HG03196 (cell line): ENCODE measurements at regions not wholly inside any gene's neighbourhood (a gene's known extent, or its start where the extent isn't known, plus 50 kb on each side); places are given as distances from the start of the nearest gene placed in this dataset.
"Not testable (repeated sequence)": the region's sequence is repeated elsewhere in the genome, so short reads cannot be mapped to it uniquely, and the experiment has no call there.

Experiments
- ATAC-seq: cut with Tn5 transposase; IDR thresholded peaks from one replicate; pipeline ENCODE4 v1.9.1; 2021; ENCODE audit not compliant: unreplicated experiment

- no peak for ATAC-seq
Observed at GRCh38 chr10:17538941-17539340, 78.2 kb downstream of the HACD1 start.

- no peak for ATAC-seq
Observed at GRCh38 chr10:17537281-17537680, 79.9 kb downstream of the HACD1 start.

DNA sequence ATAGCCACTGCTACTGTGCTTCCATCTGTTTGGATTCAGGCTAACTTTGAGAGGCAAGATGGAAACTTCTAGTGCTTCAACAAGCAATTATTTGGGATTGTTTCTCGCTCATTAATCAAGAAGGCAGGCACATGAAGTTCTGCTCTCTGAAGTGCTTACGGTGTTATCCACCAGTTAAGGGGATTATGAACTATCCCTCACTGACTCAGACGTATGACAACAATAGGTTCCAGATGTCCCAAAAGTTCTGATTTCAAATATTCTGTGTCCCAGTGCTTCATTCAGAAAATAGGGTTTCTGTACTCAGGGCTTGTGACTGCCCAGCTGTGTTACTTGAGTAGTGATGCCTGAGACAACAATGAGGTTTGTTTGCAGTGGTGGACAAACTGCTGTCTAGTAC lies 81.0 kb downstream of the HACD1 start:
- no peak for ATAC-seq

DNA sequence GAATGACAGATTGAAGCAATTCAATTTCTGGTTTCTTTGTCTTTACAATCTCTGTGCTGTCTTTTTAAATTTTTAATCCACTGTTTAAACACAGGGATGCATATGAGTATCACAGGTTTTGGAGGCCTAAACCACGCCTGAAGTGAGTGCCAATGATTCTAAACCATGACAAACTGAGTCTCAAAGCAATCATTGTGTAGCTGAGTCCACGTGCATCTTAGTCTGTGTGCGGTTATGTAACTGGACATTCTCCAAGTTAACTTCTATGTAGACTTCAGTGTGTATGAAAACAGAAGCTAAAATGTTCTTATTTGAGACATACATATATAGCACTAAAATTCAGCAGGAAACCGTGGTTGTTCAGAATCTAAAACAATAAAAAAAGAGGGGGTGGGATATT lies 79.3 kb upstream of the ST8SIA6 start:
- no peak for ATAC-seq

- no peak for ATAC-seq
Observed at GRCh38 chr10:17528306-17528862, 74.0 kb upstream of the ST8SIA6 start.

DNA sequence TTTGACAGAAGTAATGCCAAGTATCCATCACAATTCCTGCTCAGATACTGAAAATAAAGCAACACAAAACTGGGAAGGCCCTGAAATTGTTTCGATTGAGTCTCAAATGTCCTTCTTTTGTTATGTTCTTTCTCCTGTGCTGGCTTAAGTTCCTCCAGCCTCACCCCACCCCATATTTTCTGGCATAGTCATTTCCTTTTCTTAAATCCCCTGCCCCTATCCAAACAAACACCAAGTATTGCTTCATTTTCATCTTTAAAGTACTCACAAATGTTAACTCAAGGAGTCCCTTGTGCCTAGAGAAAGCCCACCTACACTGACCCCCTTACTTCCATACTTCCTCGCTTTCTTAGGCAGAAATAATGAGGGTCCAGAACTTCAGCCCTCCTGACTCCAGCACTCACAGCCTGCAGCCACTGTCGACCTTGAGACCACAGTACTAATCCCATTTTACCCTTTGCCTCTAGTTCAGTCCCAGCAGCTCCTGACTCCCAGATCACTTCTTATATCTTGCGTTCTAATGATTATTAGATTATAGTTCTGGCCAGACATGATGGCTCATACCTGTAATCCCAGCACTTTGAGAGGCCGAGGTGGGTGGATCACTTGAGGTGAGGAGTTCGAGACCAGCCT lies 73.2 kb upstream of the ST8SIA6 start:
- ATAC-seq, result no peak

- ATAC-seq, result not testable (repeated sequence)
Observed at GRCh38 chr10:17526571-17526970, 72.2 kb upstream of the ST8SIA6 start.

- no peak for ATAC-seq
Observed at GRCh38 chr10:17523917-17524316, 69.5 kb upstream of the ST8SIA6 start.

- no peak for ATAC-seq
Observed at GRCh38 chr10:17523246-17523753, 68.9 kb upstream of the ST8SIA6 start.

DNA sequence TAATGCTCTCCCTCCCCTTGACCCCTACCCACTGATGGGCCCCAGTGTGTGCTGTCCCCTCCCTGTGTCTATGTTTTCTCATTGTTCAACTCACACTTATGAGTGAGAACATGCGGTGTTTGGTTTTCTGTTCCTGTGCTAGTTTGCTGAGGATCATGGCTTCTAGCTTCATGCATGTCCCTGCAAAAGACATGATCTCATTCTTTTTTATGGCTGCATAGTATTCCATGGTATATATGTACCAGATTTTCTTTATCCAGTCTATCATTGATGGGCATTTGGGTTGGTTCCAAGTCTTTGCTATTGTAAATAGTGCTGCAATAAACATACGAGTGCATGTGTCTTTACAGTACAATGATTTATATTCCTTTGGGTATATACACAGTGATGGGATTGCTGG lies 67.9 kb upstream of the ST8SIA6 start:
- ATAC-seq, result not testable (repeated sequence)

DNA sequence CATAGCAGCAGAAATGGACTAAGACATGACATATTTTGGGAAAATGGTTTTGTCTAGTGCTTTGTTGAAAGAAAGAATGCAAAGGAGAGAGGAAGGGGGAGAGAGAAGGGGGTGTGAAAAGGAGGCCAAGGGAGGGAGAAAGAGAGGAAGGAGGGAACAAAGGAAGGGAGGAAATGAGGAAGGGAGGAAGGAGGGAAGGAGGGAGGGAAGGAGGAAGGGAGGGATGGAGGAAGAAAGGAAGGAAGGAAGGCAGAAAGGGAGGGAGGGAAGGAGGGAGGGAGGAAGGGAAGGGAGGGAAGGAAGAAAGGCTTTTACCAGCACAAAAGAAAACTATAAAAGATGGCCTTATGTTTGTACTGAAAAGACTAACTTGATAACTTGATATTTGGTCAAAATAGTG lies 65.1 kb upstream of the ST8SIA6 start:
- ATAC-seq, result no peak

DNA sequence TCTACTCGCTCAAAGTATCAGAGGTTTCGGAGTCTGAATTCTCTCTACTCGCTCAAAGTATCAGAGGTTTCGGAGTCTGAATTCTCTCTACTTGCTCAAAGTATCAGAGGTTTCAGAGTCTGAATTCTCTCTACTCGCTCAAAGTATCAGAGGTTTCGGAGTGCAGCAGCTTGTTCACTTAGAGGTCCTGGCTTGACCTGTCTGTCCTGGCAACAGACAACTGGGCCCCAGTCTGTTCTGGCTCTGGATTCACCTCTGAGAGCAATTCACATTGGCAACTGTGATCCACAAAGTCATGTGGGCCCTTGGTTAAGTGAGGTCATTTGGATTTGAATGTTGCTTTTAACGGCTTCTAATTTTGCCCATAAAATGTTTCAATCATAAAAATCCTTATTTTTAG lies 63.9 kb upstream of the ST8SIA6 start:
- no peak for ATAC-seq

DNA sequence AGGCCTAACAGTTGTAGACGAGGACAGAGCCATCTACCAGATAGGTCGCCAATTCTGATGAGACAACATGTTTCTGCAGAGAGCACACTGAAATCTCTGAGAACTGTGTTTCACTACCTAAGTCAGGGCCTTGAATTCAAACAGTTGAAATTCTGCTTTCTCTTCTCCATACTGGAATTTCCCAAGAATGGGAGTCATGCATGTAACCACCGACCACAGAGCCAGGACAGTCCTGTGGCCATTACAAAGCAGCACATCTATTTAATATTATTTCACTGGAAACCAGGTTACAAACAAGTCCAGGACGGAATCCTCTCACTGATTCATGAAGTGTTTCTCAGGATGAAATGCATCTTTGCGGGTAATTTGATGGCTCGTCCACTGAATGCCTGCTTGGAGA lies 62.0 kb upstream of the ST8SIA6 start:
- ATAC-seq, result no peak

DNA sequence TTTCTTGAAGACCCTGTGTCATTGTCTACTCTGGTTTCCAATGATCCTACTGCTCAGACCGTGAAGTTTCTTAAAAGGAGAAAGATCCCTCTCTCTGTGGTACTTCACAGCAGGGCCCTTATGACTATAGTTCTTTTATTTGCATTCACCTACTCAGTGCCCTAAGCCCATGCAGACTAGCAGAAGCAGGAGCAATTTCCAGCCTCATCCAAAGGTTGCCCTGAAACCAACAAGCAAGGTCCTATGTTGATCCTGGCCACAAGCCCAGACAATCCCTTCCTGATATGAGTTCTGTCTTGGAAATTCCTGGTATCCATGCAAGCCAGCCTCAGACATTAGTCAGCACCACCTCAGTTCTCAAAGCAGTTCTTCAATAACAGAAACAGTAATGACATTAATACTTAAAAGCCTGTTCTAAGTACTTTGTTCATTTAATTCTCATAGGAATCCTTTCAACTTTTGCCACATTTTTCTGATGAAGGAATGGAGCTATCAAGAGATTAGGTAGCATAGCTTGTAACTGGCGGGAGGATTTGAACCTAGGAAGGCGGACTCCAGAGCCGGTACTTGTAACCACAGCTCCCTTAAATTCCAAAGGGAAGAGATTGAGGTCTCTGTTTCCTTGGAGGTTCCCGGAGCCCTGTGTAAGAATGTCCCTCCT lies 58.1 kb upstream of the ST8SIA6 start:
- ATAC-seq, result no peak

GRCh38 chr10:17510242-17510908 lies 56.0 kb upstream of the ST8SIA6 start:
- ATAC-seq, result peak; percentile 56

- ATAC-seq, result no peak
Observed at GRCh38 chr10:17507538-17507937, 53.1 kb upstream of the ST8SIA6 start.

GRCh38 chr10:17506856-17507471 lies 52.6 kb upstream of the ST8SIA6 start:
- no peak for ATAC-seq

DNA sequence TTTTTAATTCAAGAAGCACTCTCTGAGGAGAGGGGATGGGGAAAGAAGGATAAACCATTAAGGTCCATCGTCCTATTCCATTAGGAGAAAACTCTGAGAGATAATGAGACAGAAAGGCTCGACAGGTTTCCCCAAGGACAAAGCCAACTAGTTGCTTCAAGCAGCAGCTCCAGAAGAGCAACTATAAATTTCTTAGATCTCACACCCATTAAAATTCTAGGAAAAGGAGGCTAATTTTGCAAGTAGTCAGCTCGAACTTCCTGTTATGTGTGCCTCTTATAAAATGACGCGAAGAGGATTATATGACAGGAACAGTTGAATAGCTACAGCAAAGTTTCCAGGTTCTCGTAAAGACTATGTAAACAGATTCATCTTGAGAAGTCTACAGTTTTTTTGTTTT lies 52.0 kb upstream of the ST8SIA6 start:
- ATAC-seq, result no peak

- ATAC-seq, result no peak
Observed at GRCh38 chr10:17504547-17505245, 50.3 kb upstream of the ST8SIA6 start.
